GM19438 (cell line): ENCODE measurements at regions not wholly inside any gene's neighbourhood (a gene's known extent, or its start where the extent isn't known, plus 50 kb on each side); places are given as distances from the start of the nearest gene placed in this dataset.

Experiments
- ATAC-seq: cut with Tn5 transposase; IDR thresholded peaks from one replicate; pipeline ENCODE4 v1.9.1; 2021; ENCODE audit warnings: low read depth; ENCODE audit not compliant: unreplicated experiment

GRCh38 chr7:31448649-31449048 is 65.2 kb upstream of the ITPRID1 start:
- ATAC-seq = no peak

- no peak for ATAC-seq
Measured at GRCh38 chr7:31455844-31456243, 58.0 kb upstream of the ITPRID1 start.

GRCh38 chr7:31456646-31457368 is 57.1 kb upstream of the ITPRID1 start:
- ATAC-seq = no peak

DNA sequence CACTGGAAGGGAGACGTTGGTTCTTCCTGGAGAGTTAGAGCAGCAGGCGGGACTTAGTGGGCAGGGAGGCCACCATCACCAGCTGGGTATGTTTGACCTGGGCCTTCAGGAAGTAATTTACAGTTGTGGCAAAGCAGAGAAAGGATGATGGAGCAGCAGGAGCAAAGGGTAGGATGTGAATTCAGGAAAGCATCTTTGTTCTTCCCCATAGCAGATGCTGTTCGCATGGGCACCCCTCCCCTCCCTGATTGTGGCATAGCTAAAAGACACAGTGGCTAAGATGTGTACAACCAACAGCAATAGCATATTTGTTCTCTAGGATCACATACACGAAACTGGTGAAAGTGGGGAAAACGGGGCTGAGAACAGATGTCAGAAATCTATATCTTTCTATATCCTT is 56.3 kb upstream of the ITPRID1 start:
- no peak for ATAC-seq

DNA sequence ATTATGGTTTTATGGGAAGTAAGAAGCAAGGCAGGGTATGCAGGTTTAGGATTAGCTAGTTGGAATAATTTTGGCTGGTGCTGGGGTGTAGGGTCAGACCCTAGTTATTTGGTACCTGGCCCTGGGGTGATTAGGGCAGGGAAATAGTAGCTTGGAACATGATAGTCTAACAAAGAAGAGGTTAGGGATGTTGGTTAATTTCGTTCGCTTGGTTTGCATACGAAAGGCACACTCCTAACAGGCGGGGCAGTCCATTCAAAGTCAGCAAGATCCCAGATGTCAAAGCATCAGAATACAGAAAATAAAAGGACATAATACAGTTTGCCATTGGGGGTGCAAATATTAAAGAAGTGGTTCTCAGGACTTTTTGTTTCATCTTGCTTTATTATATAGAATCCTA is 55.7 kb upstream of the ITPRID1 start:
- no peak for ATAC-seq

DNA sequence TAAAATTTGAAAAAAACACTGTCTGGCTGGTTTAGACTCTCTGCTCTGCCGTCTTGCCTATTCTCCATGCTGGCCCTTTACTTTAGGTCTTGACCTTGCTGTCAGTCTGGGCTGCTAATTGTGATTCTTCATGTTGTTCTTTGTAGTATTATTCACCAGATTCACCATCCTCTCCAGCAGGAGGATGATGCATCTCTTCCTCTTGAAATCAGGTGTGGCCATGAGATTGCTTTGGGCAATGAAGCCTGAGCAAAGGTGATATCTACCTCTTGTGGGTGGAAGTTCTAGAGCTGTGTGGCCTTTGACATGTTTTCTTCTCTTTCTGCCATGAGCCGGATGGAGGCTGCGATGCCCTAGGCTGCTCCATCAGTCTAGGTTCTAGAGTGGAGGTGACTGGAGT is 51.3 kb upstream of the ITPRID1 start:
- no peak for ATAC-seq
